Bronchial epithelial cell (primary cell): ENCODE measurements at regions not wholly inside any gene's neighbourhood (a gene's known extent, or its start where the extent isn't known, plus 50 kb on each side); places are given as distances from the start of the nearest gene placed in this dataset.

Experiments
- DNase-seq: peaks from one replicate; pipeline ENCODE4 v3.0.0-alpha.2; 2010; ENCODE audit warnings: low read depth
- FAIRE-seq: peaks from 2 replicates; lab custom pipeline; 2011; peaks lifted over from hg19 to GRCh38; lab: Jason Lieb, UNC
- H3K27me3 ChIP-seq: 2 replicates; pipeline ENCODE4 v1.5.1; 2011; ENCODE audit warnings: low read length; ENCODE audit not compliant: control insufficient read depth, insufficient read depth
- H3K36me3 ChIP-seq: 2 replicates; pipeline ENCODE4 v1.5.1; 2011; ENCODE audit warnings: low read length; ENCODE audit not compliant: control insufficient read depth, insufficient read depth
- H3K4me3 ChIP-seq: 2 replicates; pipeline ENCODE4 v1.5.1; 2011; ENCODE audit warnings: mild to moderate bottlenecking, low read depth, low read length, control low read depth
- TF ChIP-seq, protein P1 (sequence below): IDR thresholded peaks from 2 replicates; pipeline ENCODE4 v1.5.1; 2011; ENCODE audit warnings: mild to moderate bottlenecking, moderate library complexity, low read length, control low read depth, inconsistent platforms; ENCODE audit not compliant: insufficient read depth, severe bottlenecking

DNA sequence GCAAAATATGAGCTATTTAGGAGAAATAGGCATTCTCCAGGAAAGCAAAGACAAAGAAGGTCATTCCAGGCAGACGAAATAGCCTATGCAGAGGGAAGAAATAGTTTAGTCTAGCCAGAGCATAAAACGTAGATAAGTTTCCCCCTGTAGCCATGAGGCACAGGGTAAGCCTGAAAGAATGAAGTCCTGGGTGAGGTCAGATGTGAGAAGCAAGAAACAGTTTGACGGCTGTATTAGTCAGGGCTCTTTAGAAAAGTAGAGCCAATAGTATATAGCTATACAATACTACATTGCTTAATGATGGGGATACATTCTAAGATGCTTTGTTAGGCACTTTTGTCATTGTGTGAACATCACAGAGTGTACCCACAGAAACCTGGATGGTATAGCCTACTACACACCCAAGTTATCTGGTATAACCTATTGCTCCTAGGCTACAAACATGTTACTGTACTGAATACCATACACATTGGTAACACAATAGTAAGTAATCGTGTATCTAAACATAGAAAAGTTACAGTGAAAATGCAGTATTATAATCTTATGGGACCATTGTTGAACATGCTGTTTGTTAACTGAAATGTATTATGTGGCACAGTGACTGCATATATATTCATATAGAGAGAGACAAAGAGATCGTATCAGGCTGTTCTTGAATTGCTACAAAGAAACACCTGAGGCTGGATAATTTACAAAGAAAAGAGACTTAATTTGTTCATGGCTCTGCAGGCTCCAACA lies 59.3 kb upstream of the WDFY2 start:
- TF ChIP-seq, protein P1, sequence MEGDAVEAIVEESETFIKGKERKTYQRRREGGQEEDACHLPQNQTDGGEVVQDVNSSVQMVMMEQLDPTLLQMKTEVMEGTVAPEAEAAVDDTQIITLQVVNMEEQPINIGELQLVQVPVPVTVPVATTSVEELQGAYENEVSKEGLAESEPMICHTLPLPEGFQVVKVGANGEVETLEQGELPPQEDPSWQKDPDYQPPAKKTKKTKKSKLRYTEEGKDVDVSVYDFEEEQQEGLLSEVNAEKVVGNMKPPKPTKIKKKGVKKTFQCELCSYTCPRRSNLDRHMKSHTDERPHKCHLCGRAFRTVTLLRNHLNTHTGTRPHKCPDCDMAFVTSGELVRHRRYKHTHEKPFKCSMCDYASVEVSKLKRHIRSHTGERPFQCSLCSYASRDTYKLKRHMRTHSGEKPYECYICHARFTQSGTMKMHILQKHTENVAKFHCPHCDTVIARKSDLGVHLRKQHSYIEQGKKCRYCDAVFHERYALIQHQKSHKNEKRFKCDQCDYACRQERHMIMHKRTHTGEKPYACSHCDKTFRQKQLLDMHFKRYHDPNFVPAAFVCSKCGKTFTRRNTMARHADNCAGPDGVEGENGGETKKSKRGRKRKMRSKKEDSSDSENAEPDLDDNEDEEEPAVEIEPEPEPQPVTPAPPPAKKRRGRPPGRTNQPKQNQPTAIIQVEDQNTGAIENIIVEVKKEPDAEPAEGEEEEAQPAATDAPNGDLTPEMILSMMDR: no peak
- DNase-seq (peak; percentile 77), FAIRE-seq (no peak)
- Histone ChIP-seq H3K4me3 (no peak overlapping the region), H3K27me3 (no peaks in the 10 kb centered on the region), H3K36me3 (no peaks in the 10 kb centered on the region)

DNA sequence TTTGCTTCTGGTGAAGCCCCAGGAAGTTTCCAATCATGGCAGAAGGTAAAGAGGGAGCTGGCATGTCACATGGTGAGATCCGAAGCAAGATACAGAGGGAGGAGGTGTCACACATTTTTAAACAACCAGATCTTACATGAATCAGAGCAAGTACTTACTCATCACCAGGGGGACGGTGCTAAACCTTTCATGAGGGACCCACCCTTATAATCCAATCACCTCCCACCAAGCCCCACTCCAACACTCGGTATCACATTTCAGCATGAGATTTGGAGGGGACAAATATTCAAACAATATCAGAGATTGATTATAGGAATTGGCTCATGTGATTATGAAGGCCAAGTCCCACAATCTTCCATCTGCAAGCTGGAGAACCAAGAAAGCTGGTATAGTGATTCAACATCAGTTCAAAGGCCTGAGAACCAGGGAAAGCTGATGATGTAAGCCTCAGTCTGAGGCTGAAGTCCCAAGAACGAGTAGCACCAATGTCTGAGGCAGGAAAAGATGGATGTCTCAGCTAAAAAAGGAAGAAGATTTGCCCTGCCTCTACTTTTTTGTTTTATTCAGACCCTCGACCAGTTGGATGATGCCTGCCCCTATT lies 58.6 kb upstream of the WDFY2 start:
- TF ChIP-seq, protein P1: no peak
- FAIRE-seq: no peak

DNA sequence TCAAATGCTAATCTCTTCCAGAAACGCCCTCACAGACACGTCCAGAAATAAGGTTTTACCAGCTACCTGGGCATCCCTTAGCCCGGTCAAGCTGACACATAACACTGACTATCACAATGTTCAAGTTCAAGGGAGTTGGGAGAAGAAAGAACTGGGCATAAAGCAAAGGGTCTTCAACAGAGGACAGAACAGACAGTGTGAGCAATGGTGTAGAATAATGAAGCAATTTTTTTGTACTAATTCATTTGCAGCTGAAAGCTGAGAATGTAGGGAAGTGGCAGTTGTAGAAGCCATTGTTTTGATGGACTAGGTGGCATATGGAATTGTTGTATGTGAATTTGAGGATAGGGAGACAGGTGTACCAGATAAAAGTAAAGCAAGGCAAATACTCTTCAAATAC lies 58.1 kb upstream of the WDFY2 start:
- Histone ChIP-seq H3K36me3 (no peaks in the 10 kb centered on the region), H3K4me3 (no peak overlapping the region), H3K27me3 (no peaks in the 10 kb centered on the region)
- TF ChIP-seq, protein P1: no peak
- FAIRE-seq (no peak), DNase-seq (no peak)

More for the DNA sequence above, 58.6 kb upstream of the WDFY2 start:
- Histone ChIP-seq H3K36me3 (no peaks in the 10 kb centered on the region), H3K4me3 (no peak overlapping the region), H3K27me3 (no peaks in the 10 kb centered on the region)
- DNase-seq: peak; percentile 72

DNA sequence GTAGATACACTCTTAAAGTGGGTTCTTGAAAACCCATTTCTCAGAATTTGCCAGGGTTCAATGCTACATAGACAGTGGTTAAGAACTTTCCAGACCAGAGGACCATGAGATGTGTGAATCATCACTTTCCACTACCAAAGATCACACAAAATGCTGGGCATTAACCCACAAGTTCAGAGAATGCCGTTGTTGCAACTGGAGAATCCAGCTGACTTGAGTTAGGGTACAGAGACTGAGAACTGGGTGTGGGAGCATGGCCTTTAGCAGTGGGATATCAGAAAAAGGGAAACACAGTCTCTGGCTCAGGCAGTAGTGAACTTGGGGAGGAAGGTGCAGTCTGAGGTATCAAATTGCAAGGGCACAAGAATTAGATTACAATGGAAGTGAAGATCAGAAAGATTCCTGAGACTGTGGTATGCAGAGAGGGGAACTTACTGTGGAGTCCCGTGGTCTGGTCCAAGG lies 51.5 kb upstream of the WDFY2 start:
- TF ChIP-seq, protein P1: no peak
- FAIRE-seq: no peak

DNA sequence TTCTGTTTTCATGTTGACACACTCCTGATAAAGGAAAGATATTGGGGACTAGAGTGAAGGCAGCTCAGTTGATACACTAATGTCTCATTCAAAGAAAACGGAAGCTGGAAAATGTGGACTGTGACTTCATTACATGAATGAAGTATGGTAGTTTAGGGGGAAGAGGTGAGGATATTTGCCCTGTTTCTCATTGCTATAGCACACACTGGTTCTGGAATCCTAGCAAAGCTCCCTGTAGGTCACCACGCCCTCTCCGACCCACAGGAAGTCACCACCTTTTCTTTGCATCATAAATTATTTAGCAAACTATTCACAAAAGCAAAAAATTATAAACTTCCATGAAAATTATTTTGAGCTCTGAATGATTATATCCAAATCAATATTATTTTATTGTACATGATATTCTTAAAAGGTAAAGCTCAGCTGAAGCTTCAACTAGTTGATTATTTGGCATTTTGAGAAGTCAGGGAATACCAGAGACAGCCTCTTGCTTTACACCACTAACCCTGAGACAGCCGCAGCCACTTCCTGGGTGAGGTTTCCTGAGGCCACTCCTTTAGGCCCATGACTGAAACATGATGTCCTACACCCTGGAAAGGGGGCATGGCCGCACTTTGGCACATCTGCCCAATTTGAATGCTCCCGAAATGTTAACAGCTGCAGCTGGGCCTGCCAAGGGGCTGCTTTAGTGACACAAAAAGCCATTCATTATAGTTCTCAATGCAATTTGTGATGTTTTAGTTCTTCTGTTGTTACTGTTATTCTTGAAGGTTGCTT lies 50.0 kb upstream of the WDFY2 start:
- Histone ChIP-seq H3K36me3 (no peaks in the 10 kb centered on the region), H3K4me3 (no peak overlapping the region), H3K27me3 (no peaks in the 10 kb centered on the region)
- DNase-seq (peak; percentile 54), FAIRE-seq (no peak)
- TF ChIP-seq, protein P1: no peak

More for the DNA sequence above, 51.5 kb upstream of the WDFY2 start:
- Histone ChIP-seq H3K27me3 (no peaks in the 10 kb centered on the region), H3K36me3 (no peaks in the 10 kb centered on the region), H3K4me3 (no peak overlapping the region)
- no peak for DNase-seq
